ENCODE measurements at regions not wholly inside any gene's neighbourhood (a gene's known extent, or its start where the extent isn't known, plus 50 kb on each side); places are given as distances from the start of the nearest gene placed in this dataset.

GRCh38 chr13:44031555-44031954, 151.9 kb downstream of the LACC1 start:
- TF ChIP-seq REST (IDR thresholded peaks at IDR 0.05; ENCODE audit: low read depth, low read length) (no peak), POLR2AphosphoS5 (IDR thresholded peaks at IDR 0.05; ENCODE audit: low read length) (no peak)

Data from GM12878 (cell line).